SK-N-SH treated with all-trans-retinoic acid at 6 μM for 48 hours (cell line): ENCODE measurements at regions not wholly inside any gene's neighbourhood (a gene's known extent, or its start where the extent isn't known, plus 50 kb on each side); places are given as distances from the start of the nearest gene placed in this dataset.
"Not testable (repeated sequence)": the region's sequence is repeated elsewhere in the genome, so short reads cannot be mapped to it uniquely, and the experiment has no call there.

Experiments
- ATAC-seq: fragments of 200-7000 bp; cut with Tn5 transposase; 3 replicates; pipeline ENCODE4 v1.9.1; 2020; ENCODE audit warnings: mild to moderate bottlenecking, moderate library complexity
- ARNTL ChIP-seq: fragments of 450-650 bp; formaldehyde crosslinking; IDR thresholded peaks from 2 replicates; pipeline ENCODE4 v1.5.0; 2020; ENCODE audit warnings: low read depth, mild to moderate bottlenecking, moderate library complexity, borderline replicate concordance
- BACH2 ChIP-seq: fragments of 250-450 bp; sonication (Bioruptor Pico); IDR thresholded peaks from 2 replicates; pipeline ENCODE4 v1.9.0; 2021; ENCODE audit warnings: mild to moderate bottlenecking, borderline replicate concordance
- CSDC2 ChIP-seq: fragments of 250-450 bp; sonication (Bioruptor Pico); IDR thresholded peaks from 2 replicates; pipeline ENCODE4 v1.5.0; 2020; ENCODE audit warnings: mild to moderate bottlenecking, moderate library complexity
- CSRNP3 ChIP-seq: fragments of 250-450 bp; sonication (Bioruptor Pico); IDR thresholded peaks from 2 replicates; pipeline ENCODE4 v1.5.1; 2021; ENCODE audit warnings: mild to moderate bottlenecking, moderate library complexity
- ESRRG ChIP-seq: fragments of 250-450 bp; sonication (Bioruptor Pico); IDR thresholded peaks from 2 replicates; pipeline ENCODE4 v1.6.1; 2021; ENCODE audit warnings: mild to moderate bottlenecking
- GLIS3 ChIP-seq: fragments of 250-450 bp; sonication (Bioruptor Pico); IDR thresholded peaks from 2 replicates; pipeline ENCODE4 v1.5.0; 2020; ENCODE audit warnings: mild to moderate bottlenecking, moderate library complexity
- ISL1 ChIP-seq: fragments of 250-450 bp; sonication (Bioruptor Pico); IDR thresholded peaks from 2 replicates; pipeline ENCODE4 v2.1.2; 2022; ENCODE audit warnings: mild to moderate bottlenecking, moderate library complexity
- OSR1 ChIP-seq: fragments of 250-450 bp; sonication (Bioruptor Pico); IDR thresholded peaks from 2 replicates; pipeline ENCODE4 v1.8.0; 2022; ENCODE audit warnings: moderate library complexity, mild to moderate bottlenecking, inconsistent platforms
- PATZ1 ChIP-seq: fragments of 250-450 bp; sonication (Bioruptor Pico); IDR thresholded peaks from 2 replicates; pipeline ENCODE4 v1.8.0; 2020; ENCODE audit warnings: mild to moderate bottlenecking, moderate library complexity, borderline replicate concordance
- POU6F1 ChIP-seq: fragments of 250-450 bp; sonication (Bioruptor Pico); IDR thresholded peaks from 2 replicates; pipeline ENCODE4 v1.8.0; 2021; ENCODE audit warnings: low read depth, mild to moderate bottlenecking, moderate library complexity, borderline replicate concordance
- PPARA ChIP-seq: fragments of 250-450 bp; sonication (Bioruptor Pico); IDR thresholded peaks from 2 replicates; pipeline ENCODE4 v1.5.0; 2020; ENCODE audit warnings: mild to moderate bottlenecking, borderline replicate concordance
- RARB ChIP-seq: fragments of 250-450 bp; sonication (Bioruptor Pico); IDR thresholded peaks from 2 replicates; pipeline ENCODE4 v1.8.0; 2021; ENCODE audit warnings: mild to moderate bottlenecking, moderate library complexity
- SNAI2 ChIP-seq: fragments of 250-450 bp; sonication (Bioruptor Pico); IDR thresholded peaks from 2 replicates; pipeline ENCODE4 v1.5.0; 2020; ENCODE audit warnings: mild to moderate bottlenecking, moderate library complexity
- TCF4 ChIP-seq: fragments of 250-450 bp; sonication (Bioruptor Pico); IDR thresholded peaks from 2 replicates; pipeline ENCODE4 v1.8.0; 2021; ENCODE audit warnings: mild to moderate bottlenecking, moderate library complexity, borderline replicate concordance
- TOX ChIP-seq: fragments of 250-450 bp; sonication (Bioruptor Pico); IDR thresholded peaks from 2 replicates; pipeline ENCODE4 v1.8.0; 2021; ENCODE audit warnings: mild to moderate bottlenecking, moderate library complexity, borderline replicate concordance
- ZFP3 ChIP-seq: fragments of 250-450 bp; sonication (Bioruptor Pico); IDR thresholded peaks from 2 replicates; pipeline ENCODE4 v1.5.0; 2020; ENCODE audit warnings: mild to moderate bottlenecking, moderate library complexity
- ZFP30 ChIP-seq: fragments of 450-650 bp; formaldehyde crosslinking; IDR thresholded peaks from 2 replicates; pipeline ENCODE4 v1.5.0; 2022; ENCODE audit warnings: mild to moderate bottlenecking, moderate library complexity
- ZNF70 ChIP-seq: fragments of 450-650 bp; formaldehyde crosslinking; IDR thresholded peaks from 2 replicates; pipeline ENCODE4 v1.5.0; 2020; ENCODE audit warnings: mild to moderate bottlenecking, moderate library complexity
- ZNF8 ChIP-seq: fragments of 450-650 bp; formaldehyde crosslinking; IDR thresholded peaks from 2 replicates; pipeline ENCODE4 v1.5.0; 2020; ENCODE audit warnings: mild to moderate bottlenecking, moderate library complexity
- TF ChIP-seq, protein P1 (sequence below): fragments of 250-450 bp; sonication (Bioruptor Pico); IDR thresholded peaks from 2 replicates; pipeline ENCODE4 v1.5.1; 2020; ENCODE audit warnings: low read depth, mild to moderate bottlenecking, moderate library complexity
- TF ChIP-seq, protein P2 (sequence below): fragments of 250-450 bp; sonication (Bioruptor Pico); IDR thresholded peaks from 2 replicates; pipeline ENCODE4 v1.5.0; 2020; ENCODE audit warnings: mild to moderate bottlenecking, moderate library complexity

DNA sequence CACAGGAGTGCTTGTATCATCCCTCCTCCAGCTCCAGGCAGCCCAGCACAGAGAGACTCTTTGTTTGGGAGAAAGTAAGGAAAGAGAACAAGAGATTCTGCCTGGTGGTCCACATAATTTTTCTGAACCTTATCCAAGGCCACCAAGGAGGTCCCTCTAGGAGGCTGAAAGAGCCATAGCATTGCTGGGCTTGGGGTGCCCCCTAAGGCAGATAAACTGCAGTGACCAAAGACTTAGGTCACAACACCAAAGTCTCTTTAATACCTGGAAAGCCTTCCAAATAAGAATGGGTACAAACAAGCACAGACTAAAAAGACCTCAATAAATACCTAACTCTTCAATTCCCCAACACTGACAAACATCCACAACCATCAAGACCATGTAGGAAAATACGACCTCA is 310.2 kb upstream of the PPP2R3A start:
- TF ChIP-seq ZFP3 (CRISPR knock-in tag) (no peak), PATZ1 (CRISPR knock-in tag) (no peak), TOX (CRISPR knock-in tag) (no peak), SNAI2 (CRISPR knock-in tag) (no peak), CSDC2 (CRISPR knock-in tag) (no peak), POU6F1 (CRISPR knock-in tag) (no peak), RARB (no peak), GLIS3 (CRISPR knock-in tag) (no peak), ZNF8 (CRISPR knock-in tag) (no peak), TCF4 (no peak), ARNTL (CRISPR knock-in tag) (no peak), ISL1 (CRISPR knock-in tag) (no peak), PPARA (CRISPR knock-in tag) (no peak), BACH2 (no peak), ZFP30 (no peak), ZNF70 (no peak), CSRNP3 (CRISPR knock-in tag) (no peak), OSR1 (no peak)
- TF ChIP-seq, protein P1, sequence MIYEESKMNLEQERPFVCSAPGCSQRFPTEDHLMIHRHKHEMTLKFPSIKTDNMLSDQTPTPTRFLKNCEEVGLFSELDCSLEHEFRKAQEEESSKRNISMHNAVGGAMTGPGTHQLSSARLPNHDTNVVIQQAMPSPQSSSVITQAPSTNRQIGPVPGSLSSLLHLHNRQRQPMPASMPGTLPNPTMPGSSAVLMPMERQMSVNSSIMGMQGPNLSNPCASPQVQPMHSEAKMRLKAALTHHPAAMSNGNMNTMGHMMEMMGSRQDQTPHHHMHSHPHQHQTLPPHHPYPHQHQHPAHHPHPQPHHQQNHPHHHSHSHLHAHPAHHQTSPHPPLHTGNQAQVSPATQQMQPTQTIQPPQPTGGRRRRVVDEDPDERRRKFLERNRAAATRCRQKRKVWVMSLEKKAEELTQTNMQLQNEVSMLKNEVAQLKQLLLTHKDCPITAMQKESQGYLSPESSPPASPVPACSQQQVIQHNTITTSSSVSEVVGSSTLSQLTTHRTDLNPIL (CRISPR knock-in tag), result no peak
- TF ChIP-seq, protein P2, sequence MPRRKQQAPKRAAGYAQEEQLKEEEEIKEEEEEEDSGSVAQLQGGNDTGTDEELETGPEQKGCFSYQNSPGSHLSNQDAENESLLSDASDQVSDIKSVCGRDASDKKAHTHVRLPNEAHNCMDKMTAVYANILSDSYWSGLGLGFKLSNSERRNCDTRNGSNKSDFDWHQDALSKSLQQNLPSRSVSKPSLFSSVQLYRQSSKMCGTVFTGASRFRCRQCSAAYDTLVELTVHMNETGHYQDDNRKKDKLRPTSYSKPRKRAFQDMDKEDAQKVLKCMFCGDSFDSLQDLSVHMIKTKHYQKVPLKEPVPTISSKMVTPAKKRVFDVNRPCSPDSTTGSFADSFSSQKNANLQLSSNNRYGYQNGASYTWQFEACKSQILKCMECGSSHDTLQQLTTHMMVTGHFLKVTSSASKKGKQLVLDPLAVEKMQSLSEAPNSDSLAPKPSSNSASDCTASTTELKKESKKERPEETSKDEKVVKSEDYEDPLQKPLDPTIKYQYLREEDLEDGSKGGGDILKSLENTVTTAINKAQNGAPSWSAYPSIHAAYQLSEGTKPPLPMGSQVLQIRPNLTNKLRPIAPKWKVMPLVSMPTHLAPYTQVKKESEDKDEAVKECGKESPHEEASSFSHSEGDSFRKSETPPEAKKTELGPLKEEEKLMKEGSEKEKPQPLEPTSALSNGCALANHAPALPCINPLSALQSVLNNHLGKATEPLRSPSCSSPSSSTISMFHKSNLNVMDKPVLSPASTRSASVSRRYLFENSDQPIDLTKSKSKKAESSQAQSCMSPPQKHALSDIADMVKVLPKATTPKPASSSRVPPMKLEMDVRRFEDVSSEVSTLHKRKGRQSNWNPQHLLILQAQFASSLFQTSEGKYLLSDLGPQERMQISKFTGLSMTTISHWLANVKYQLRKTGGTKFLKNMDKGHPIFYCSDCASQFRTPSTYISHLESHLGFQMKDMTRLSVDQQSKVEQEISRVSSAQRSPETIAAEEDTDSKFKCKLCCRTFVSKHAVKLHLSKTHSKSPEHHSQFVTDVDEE (CRISPR knock-in tag), result no peak
- TF ChIP-seq, all 23 proteins: peak for 0

GRCh38 chr3:135658451-135658850 is 307.1 kb upstream of the PPP2R3A start:
- not testable (repeated sequence) for ATAC-seq

More for the DNA sequence above, 310.2 kb upstream of the PPP2R3A start:
- ATAC-seq, result no peak

GRCh38 chr3:135667061-135667460 is 298.5 kb upstream of the PPP2R3A start:
- no peak for TF ChIP-seq ZNF70
- TF ChIP-seq RARB, result no peak
- TF ChIP-seq ARNTL (CRISPR knock-in tag), result no peak
- no peak for TF ChIP-seq ESRRG (CRISPR knock-in tag)
- TF ChIP-seq SNAI2 (CRISPR knock-in tag), result no peak
- TF ChIP-seq, protein P1 (CRISPR knock-in tag), result no peak
- no peak for TF ChIP-seq BACH2
- ATAC-seq, result no peak
